Activated CD4-positive, alpha-beta T cell treated with anti-CD3 and anti-CD28 coated beads, Interleukin-2, amount 50 U/mL, for 48 hours (primary cell): ENCODE measurements at regions not wholly inside any gene's neighbourhood (a gene's known extent, or its start where the extent isn't known, plus 50 kb on each side); places are given as distances from the start of the nearest gene placed in this dataset.

Source experiments
- DNase-seq, 2 experiments: peaks; one replicate each; pipeline ENCODE4 v3.0.0-alpha.2; 2020

DNA sequence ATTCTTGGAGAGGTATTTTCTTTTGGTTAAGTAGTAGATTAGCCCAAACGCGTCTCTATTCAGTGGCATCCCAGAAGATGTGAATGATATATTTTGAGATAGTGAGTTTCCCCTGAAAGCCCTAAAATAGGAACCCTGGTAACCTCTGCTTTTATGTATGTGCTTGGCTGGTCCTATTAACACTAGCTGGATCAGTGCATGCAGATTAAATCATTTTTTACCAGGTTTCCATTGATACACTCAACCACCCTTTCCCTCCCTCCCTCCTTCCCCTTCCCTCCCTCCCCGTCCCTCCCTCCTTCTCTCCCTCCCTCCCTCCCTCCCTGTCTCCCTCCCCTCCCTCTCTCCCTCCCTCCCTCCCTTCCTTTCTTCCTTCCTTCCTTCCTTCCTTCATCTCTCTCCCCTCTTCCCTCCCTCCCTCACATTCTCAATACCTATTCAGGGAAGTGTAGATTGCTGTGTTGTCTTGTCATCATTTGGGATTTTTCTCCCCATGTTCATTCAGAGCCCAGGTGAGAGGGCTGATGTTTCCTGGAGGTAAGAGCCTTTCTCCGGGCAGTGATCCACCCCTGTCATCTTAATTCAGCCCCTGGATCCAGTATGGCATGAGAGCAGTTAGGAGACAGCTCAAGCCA, 406.8 kb downstream of the PRDM2 start:
- DNase-seq = no peak

DNA sequence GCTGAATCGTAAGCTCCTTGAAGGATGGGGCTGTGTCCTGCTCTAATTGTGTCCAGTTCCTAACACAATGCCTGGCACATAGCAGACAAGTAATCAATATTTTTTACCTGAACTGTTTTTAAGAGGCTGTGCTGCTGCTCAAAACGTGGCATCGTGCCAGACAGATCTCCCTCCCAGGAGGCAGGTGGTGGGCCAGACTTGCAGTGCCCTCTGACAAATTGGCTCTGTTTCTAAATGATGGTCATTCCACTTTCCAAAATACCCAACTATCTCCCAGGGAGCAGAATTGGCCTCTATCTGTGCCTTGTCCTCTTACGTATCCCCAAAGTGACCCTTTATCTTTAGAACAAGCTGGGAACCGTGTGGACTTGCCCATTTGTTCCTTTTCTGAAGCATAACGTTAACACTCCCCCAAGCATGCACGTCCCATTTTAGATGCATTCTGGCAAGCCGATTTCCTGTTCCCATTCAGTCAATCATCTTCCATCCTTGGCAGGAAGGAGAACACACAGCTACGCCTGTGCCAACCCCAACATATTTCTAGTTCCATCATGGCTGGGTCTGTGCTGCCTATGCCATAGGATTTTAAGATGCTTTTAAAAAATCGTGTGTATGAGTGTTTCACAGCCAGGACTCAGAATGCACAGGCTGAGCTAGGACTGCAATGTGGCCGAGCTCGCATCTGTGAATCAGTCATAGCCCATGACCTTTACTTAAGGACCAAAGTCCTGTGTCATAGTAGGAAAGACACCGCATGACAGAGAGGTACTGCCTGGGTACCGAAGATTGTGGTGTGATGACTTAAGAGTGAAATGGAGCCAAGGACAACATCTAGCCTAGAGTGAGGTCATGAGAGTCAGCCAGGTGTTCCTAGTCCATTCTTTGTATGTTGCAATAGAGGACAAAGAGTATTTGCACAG, 408.6 kb downstream of the PRDM2 start:
- DNase-seq = no peak

DNA sequence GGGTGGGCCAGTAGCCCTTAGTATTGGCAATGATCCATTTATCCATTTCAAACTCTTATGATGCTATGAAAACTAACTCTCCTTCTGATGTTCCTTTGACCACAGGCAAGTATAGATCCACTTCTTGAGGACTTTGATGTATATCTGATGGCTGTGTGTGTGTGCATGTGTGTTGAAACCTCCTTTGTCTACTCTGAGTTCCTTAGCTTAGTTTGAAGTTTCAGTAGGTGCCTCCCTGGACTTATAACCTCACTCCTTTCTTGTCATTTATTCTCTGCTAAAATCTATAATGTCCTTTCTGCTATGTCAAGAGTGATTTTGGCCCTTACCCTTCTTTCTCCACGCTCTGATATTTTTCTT, 409.3 kb downstream of the PRDM2 start:
- DNase-seq = no peak

DNA sequence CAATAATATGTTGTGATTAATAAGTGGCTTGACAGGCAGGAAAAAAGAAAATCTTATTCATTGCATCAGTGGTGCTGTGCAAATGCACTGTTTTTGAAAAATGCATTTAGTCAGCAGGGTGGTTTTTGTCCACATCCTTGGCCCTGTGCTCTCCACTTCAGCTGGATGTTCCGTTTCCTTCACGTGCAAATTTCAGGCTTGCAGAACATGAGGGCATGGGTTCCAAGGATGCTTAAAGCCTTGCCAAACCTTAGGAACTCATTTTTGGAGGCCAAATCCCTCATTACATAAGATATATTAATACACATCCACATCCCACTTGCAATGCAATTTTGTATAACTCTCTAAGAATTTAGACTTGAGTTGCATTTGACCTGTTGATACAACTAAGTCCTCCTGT, 410.1 kb downstream of the PRDM2 start:
- DNase-seq = no peak

DNA sequence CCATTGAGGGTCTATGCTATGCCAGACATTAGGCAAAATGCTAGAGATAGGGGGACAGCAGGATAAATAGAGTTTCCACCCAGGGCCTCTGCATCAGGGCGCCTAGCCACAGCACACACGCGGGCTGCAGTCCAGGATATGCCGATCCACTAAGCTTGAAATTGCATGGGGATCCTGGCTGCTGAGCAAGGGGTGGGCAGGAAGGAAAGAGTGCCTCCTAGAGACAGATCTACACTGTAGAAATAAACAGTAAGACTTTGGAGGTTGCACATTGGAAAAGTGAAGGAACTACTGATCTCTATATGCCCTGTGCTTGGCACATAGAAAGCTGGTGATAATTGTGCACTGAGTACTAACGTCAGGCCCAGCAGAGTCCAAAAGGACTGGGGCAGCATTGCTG, 411.1 kb downstream of the PRDM2 start:
- no peak for DNase-seq

DNA sequence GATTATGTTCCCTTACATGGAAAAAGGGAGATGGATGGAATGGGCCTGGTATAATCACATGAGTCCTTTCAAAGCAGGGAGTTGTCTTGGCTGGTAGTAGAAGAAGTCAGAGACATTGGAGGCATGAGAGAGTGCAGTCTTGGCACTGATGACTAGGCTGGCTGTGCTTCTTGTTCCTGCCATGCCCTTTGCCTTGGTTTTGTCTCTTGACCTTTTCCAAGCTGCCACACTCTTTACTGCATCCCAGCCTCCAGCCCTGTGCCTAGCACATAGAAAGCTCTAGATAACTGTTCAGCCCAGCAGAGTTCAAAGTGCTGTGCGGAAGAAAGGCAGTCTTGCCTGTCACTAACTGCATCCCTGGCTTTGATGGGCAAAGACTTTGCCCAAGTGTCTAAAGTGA, 412.6 kb downstream of the PRDM2 start:
- no peak for DNase-seq

DNA sequence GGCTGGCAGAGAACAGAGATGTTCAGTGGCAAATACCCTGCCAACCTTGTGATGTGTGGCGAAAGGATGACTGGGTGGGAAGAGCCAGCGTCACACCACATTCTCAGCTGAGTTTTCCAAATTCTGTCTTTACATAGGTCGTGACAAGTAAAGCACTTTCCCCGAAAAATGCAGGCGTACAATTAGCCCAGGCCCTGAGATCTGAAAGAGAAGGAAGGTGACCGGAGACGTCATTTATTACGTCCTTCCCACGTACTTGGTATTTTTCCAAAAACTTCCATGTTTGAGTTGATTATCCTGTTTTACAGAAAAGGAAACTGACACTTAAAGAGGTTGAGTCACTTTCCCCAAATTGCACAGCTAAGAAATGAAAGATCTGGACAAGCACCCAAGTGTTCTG, 413.3 kb downstream of the PRDM2 start:
- no peak for DNase-seq

DNA sequence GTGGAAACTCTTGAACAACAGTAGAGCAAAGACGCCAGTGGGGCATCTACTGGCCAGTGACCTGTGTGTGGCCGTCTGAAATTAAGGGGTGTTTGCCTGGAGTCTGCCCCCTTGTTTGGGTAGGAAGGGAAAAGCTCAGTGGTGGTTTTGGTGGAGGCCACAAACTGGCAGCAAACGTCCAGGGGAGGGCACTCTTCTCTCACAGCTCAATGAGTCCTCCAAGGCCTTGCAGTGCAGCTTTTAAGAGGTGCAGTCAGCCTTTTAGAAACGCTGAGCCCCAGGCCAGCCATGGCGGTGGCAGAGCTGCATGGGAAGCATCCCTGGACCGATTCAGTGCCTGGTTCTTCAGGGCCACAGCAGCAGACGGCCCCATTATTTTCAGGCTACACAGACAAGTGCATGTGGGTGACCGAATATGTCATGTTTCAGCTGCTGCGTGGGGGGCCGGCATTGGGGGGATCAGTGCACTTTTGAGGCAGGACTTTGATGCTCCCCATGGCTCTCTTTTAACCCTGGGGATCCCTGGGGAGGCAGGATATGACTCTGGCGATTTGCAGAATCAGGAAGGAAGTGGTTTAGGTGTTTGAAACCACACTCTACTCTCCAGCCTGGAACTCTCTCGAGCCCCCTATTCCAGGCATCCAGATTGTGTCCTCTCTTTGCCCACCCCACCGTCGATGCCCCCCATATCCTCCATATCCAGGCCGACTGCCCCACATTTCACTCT, 414.0 kb downstream of the PRDM2 start:
- no peak for DNase-seq

DNA sequence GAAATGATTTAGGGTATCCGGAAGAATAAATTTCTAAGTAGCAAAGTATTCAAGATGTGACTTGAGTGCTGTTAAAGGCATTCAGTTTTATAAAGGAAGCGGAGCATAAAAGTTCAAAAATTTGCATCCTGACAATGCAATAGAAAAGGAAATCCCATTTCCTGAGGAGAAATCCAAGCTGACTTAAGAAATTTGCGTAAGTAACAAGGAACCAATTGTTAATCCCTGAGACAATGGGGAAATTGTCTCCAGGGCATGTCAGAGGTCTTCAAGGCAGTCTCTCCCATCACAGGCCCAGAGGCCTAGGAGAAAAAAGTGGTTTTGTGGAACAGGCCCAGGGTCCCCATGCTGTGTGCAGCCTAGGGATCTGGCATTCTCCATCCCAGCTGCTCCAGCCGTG, 416.0 kb downstream of the PRDM2 start:
- no peak for DNase-seq

DNA sequence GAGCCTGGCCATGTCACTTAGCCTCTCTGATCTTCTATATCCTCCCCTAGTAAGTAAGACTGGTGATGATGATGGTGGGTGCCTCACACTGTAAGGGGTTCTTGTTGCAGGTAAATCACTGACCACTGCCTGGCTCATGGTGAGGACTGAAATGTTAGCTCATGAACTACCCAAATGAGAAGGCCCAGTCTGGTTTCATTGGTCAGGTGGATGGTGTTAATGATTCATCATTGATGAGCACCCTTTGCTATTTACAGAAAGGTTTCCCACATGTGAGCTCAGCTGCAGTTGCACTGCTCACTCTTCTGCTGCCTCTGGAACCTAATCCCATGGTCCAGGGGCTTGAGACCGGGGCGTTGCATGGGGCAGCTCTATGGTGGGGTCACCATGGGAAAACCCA, 417.7 kb downstream of the PRDM2 start:
- DNase-seq = no peak

DNA sequence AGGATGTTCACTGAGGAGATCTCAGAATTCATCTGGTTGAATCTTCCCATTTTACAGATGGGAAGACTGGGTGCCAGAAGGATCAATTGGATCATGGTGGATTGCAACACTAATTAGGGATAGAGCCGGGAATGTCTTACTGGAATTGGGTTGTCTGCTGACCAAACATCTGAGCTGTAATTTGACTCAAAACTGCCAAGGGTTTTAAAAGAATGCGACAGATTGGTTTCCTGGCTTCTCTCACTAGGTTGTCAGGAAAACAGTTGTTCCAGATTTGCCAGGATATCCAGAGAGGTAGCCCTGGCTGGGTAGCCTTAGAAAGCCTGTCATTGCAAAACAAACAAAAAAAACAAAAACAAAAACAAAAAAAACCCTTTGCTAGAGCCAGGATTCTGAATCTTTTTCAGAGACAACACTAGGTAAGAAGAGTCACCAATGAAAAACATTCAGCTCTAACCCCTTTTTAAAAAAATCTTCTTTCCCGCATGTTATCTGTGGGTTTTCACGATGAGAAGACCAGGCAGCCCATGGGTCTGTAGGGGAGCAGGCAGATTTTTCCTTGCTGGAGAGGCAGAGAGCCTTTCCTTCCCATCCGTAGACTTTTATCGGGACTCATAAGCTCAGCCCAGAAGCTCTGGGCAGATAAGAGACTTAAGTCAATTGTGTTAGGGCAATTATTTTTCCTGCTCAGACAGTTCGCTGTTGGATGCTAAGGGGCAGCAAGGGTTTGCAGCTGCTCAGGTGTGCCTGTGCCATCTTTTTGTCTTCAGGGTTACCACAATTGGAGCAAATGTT, 418.9 kb downstream of the PRDM2 start:
- no peak for DNase-seq

DNA sequence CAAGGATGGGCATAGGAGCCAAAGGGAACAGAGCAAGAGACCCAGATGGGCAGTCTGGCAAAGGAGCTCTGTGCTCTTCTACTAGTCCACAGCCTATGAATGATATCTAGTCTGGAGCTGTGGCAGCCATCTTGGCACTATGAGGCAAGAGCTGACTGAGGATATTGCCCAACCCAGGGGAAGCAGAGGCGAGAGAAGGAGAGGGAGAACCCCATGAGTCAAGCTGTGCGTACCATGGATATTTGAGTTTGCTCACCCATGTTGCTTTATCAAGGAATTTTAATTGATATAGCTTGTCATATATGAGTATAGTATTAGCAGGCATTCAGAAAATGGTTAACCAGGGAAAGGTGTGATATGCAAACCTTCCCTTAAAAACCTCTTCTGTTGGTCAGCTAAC, 420.9 kb downstream of the PRDM2 start:
- DNase-seq = no peak

DNA sequence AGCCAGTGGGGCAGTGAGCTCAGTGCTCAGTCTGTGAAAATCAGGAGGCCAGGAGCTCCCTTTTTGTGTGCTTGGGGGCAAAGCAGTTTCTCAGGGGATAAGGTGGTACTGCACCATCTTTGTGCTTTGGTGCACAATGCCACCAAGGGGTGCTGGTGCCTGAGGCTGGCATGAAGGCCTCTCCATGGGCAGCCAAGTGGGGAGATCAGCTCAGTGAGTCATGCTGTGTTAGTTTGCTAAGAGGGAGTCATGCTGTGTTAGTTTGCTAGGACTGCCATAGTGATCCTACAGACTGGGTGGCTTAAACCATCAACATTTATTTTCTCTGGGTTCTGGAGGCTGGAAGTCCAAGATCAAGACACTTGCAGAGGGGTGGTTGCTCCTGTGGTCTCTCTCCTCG, 428.1 kb downstream of the PRDM2 start:
- no peak for DNase-seq

DNA sequence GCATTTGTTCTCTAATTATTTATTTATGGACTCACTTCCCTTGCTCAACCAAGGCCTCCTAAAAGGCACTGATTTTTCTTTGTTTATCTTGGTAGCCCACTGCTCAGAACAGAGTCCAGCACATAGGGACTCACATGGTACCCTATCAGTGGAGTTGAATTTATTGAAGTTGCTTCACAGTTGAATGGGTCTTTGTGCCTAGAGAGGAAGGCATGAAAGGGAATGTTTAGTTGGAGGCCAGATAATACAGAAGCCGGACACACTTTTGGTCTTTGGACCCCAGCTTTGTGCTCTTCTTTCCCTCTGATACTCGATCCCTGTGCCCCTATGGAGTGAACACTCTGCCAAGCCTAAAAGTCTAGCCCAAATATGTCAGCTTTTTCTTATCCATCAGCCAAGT, 429.0 kb downstream of the PRDM2 start:
- no peak for DNase-seq

DNA sequence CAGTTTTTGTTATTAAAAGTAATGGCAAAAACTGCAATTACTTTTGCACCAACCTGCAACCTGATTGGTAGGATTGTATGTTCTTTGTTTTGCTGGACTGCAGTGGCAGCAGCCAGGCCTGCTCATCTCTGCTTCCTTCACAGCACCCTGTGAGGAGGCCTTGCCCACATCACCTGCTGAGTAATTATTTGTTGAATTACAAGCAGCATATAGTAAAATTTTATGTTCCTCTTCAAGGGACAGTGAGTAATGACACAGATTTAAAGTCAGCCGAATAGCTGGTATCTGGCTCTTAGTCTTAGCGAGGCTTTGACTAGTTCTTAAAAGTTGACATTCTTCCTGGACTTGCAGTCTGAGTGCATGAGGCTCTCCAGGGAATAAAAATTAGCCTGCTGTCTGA, 435.1 kb downstream of the PRDM2 start:
- DNase-seq = no peak

DNA sequence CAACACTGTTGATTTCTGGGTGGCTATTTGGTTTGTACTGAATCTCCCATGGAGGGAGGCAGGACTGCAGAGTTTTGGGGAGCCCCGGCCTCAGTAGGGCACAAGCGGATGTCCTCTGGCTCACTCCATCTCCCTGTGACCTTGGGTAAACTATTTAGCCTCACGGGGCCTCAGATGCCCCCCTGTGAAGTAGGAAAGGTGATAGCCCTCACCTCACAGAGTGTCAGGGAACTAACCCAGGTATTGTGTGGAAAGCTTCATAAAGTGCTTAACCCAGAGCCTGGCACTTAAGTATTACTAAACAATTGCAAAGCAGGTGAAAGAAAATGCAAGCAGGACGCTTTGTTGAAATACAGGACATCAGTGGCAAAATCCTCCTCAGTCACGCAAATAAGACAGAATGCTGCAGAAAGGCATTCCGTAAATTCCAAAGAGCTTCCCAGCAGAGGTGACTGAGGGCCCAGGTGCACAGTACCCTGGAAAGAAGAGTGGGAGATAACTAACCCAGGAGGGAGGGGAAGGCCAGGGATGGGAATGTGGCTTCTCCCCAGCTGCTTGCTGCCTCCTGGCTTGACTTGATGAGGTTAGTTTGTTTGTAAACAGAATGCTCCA, 436.3 kb downstream of the PRDM2 start:
- no peak for DNase-seq

DNA sequence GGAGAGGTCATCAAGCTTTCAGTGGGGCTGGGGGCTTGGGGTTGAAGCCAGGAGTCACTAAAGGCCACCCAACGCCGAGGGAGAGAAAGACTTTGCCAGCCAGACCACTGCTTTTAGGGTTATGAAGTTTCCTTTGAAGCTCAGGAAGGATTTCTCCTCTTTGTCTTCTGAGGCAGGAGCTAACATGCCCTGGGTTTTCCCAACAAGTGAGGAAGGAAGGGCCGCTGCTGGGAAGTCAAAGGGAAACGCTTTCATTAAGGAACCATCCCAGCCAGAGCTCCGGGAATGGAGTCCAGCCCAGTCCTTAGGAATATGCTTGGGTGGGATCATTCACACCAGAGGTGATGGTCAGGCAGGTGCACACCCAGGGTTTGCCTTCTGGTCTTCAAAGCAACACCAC, 436.9 kb downstream of the PRDM2 start:
- no peak for DNase-seq

DNA sequence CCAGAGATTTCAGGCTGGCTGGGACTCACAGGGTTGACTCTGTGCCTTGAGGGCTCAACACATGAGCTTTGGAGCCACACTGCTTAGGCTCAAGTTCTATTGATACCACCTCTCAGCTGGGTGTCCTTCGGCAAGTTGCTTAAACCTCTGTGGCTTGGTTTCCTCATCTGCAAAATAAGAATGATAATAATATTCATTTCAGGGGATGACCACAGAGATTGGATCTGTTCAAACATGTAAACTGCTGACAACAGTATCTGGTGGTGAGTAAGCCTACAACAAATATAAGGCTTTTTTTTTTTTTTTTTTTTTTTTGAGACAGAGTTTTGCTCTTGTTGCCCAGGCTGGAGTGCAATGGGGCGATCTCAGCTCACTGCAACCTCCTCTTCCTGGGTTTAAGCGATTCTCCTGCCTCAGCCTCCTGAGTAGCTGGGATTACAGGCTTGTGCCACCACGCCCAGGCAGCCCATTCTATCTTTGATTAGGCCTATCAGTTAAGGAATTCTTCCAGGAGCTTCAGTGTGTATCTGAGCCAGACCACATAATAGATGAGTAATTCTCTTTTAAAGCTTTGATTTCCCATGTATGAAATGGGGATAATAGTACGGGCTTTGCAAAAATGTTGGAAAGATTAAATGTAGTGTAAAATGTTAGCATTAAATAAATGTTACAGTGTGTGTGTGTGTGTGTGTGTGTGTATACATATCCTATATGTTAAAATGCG, 437.6 kb downstream of the PRDM2 start:
- no peak for DNase-seq

DNA sequence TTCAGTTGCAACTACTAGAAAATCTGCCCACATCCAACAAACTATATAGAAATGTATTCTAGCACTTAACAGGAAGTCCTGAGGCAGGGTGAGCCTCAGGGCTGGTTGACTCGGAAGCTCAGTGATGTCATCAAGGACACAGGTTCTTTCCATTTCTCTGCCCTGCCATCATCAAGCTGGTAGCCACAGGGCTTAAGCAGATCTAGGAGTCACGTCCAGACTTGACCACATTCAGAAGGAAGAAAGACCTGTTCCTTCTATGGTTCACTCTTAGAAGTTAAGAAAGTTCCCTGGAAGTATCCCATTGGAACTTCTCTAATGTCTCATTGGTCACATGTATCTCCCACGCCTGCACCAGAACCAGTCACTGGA, 438.1 kb downstream of the PRDM2 start:
- DNase-seq = no peak

DNA sequence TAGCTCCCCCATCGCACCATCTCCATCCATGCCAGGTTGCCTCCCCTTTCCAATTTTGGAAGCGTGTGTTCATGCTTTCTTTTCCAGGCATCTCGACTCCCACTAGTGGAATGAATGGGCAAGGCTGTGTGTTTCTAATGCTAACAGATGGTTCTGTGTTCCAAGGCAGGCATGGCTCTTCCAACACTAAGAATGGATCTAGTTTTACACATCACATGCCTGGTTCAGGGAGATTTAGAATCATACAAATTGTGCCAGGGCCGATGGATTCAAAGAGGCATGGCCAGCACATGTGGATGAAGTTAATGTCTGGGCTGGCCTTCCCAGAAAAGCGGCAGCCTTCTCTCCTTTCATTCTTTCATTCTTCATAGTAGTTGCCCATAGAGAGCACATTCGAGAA, 438.7 kb downstream of the PRDM2 start:
- no peak for DNase-seq

DNA sequence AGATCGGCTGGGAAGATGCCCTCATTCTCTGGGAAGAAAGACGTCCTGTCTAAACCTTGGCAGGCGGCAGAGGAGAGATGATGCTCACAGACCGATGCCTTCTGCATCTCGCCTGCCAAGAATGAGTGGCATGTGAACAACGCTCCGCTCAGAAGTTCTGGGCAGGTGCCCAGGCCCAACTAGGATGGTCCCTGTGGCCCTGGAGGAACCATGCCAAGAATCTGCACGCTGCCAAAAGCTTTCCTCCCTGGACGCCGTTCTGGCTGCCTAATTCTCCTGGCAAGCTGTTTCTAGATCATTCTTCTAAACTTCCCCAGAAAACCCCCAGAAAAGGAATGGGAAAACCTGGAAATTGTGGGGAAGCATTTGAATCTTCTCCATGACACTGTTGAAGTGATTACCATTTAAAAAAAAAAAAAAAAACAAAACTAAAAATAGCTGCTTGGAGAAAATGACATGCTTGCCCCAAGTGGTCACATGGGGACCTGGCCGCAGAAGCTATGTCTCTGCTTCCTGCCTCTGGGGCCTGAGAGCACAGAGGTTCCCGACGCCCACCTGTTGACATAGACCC, 440.9 kb downstream of the PRDM2 start:
- no peak for DNase-seq

DNA sequence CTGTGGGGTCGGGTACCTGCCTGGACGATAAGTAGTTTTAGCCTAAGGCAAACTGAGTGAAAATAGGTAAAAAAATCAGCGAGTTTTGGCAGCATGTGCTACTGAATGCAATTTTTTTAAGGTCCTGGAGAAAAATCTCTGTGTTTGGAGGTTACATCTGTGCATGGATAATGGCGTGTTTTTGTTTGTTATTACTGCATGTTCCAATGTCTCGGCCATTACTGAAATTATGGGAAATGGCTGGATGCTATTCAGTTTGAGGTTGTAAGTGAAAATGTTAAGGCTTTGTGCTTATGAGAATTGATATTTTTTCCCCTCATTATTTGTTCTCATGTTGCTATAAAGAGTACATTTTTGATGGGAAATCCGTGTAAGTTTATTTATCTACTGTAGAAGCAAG, 441.7 kb downstream of the PRDM2 start:
- no peak for DNase-seq
